H1 (cell line): ENCODE measurements at regions not wholly inside any gene's neighbourhood (a gene's known extent, or its start where the extent isn't known, plus 50 kb on each side); places are given as distances from the start of the nearest gene placed in this dataset.

Experiments used
- CTCF ChIA-PET: fragments of 300-600 bp; sonication (Branson Sonifier 250); formaldehyde crosslinking; loops from one replicate; lab custom pipeline; 2021; ENCODE audit not compliant: partially characterized antibody; lab: Charles Lee
- POLR2A ChIA-PET: fragments of 300-600 bp; sonication (Branson Sonifier 250); formaldehyde crosslinking; loops from one replicate; lab custom pipeline; 2021; ENCODE audit warnings: inconsistent platforms; ENCODE audit not compliant: partially characterized antibody; lab: Charles Lee
- DNase-seq, 2 experiments: peaks; one replicate each; pipeline versions ENCODE4 v3.0.0 to v3.0.0-alpha.2; 2010 to 2022; ENCODE audit warnings: low spot score in 2 of 2, low read depth in 1 of 2, mixed read lengths in 1 of 2
- FAIRE-seq: peaks from 2 replicates; lab custom pipeline; 2011; peaks lifted over from hg19 to GRCh38; lab: Jason Lieb, UNC
- H2AFZ ChIP-seq: 2 replicates; pipeline ENCODE4 v1.8.1; 2012; ENCODE audit warnings: low read length, inconsistent platforms
- H2AK5ac ChIP-seq: 2 replicates; pipeline ENCODE4 v1.6.1; 2013; ENCODE audit warnings: low read depth, low read length
- H2BK120ac ChIP-seq: replicated peaks from 2 replicates; pipeline ENCODE3; 2013; ENCODE audit warnings: low read depth, low read length, inconsistent platforms
- H2BK12ac ChIP-seq: 2 replicates; pipeline ENCODE4 v1.6.1; 2013; ENCODE audit warnings: low read depth, low read length
- H2BK15ac ChIP-seq: 2 replicates; pipeline ENCODE4 v1.6.1; 2013; ENCODE audit warnings: low read length
- H2BK20ac ChIP-seq: 2 replicates; pipeline ENCODE4 v1.6.1; 2013; ENCODE audit warnings: low read length
- H2BK5ac ChIP-seq: 2 replicates; pipeline ENCODE4 v1.6.1; 2013; ENCODE audit warnings: low read depth, low read length
- H3K14ac ChIP-seq: 2 replicates; pipeline ENCODE4 v1.6.1; 2013; ENCODE audit warnings: inconsistent platforms; ENCODE audit not compliant: insufficient read length
- H3K18ac ChIP-seq: 2 replicates; pipeline ENCODE4 v1.6.1; 2013; ENCODE audit warnings: low read length; ENCODE audit errors: extremely low read depth
- H3K23ac ChIP-seq: 2 replicates; pipeline ENCODE4 v1.6.1; 2013; ENCODE audit warnings: inconsistent platforms; ENCODE audit not compliant: insufficient read length
- H3K23me2 ChIP-seq: 2 replicates; pipeline ENCODE4 v1.6.1; 2013; ENCODE audit warnings: low read depth, low read length
- H3K27ac ChIP-seq: 2 replicates; pipeline ENCODE4 v1.6.1; 2011; ENCODE audit warnings: low read depth, low read length, inconsistent platforms
- H3K27me3 ChIP-seq, 4 experiments: replicated peaks in 1 of 4; 1 replicate in 1 of 4; 2 replicates in 3 of 4; pipeline versions ENCODE4 v1.6.1 to v1.8.1; 2011 to 2013; ENCODE audit warnings: low read length in 3 of 4, mild to moderate bottlenecking in 3 of 4, inconsistent platforms in 2 of 4, mixed read lengths in 2 of 4, moderate library complexity in 1 of 4; ENCODE audit not compliant: control insufficient read depth in 3 of 4, insufficient read depth in 3 of 4; ENCODE audit errors: extremely low read depth in 1 of 4
- H3K36me3 ChIP-seq, 4 experiments: 2 replicates each; pipeline versions ENCODE4 v1.6.1 to v1.8.1; 2011 to 2013; ENCODE audit warnings: mild to moderate bottlenecking in 4 of 4, low read length in 3 of 4, moderate library complexity in 2 of 4, control low read depth in 1 of 4, inconsistent platforms in 1 of 4; ENCODE audit not compliant: insufficient read depth in 4 of 4, control insufficient read depth in 2 of 4
- H3K4ac ChIP-seq: replicated peaks from 2 replicates; pipeline ENCODE3; 2013; ENCODE audit warnings: low read length, low read depth, mixed read lengths, inconsistent platforms; ENCODE audit not compliant: insufficient read length
- H3K4me1 ChIP-seq, 4 experiments: replicated peaks in 1 of 4; 1 replicate in 1 of 4; 2 replicates in 3 of 4; pipeline versions ENCODE4 v1.6.1 to v1.8.1; 2011 to 2013; ENCODE audit warnings: low read length in 3 of 4, inconsistent platforms in 2 of 4, mixed read lengths in 1 of 4; ENCODE audit not compliant: insufficient read depth in 4 of 4, control insufficient read depth in 3 of 4
- H3K4me2 ChIP-seq, 2 experiments: 2 replicates each; pipeline versions ENCODE4 v1.6.1 to v1.8.1; 2011 to 2013; ENCODE audit warnings: low read depth in 2 of 2, low read length in 2 of 2, control low read depth in 1 of 2, inconsistent platforms in 1 of 2, mild to moderate bottlenecking in 1 of 2; ENCODE audit not compliant: insufficient read depth in 1 of 2
- H3K4me3 ChIP-seq, 4 experiments: fragments of 200-600, 300-600 bp in 1 of 4; sonication (generic), shearing (Covaris generic), sonication (Bioruptor Twin) in 1 of 4; 2 replicates each; pipeline versions ENCODE4 v1.5.1 to v1.8.1; 2011 to 2016; ENCODE audit warnings: low read length in 4 of 4, low read depth in 3 of 4, control low read depth in 2 of 4, inconsistent platforms in 2 of 4, mild to moderate bottlenecking in 2 of 4, mixed read lengths in 1 of 4, moderate library complexity in 1 of 4; ENCODE audit not compliant: insufficient read depth in 2 of 4; ENCODE audit errors: extremely low read depth in 1 of 4
- H3K56ac ChIP-seq: replicated peaks from 2 replicates; pipeline ENCODE3; 2013; ENCODE audit warnings: low read depth, mild to moderate bottlenecking, mixed read lengths, low read length, inconsistent platforms; ENCODE audit not compliant: insufficient read length
- H3K79me1 ChIP-seq: 2 replicates; pipeline ENCODE4 v1.6.1; 2013; ENCODE audit warnings: low read depth, low read length, control low read depth
- H3K79me2 ChIP-seq, 2 experiments: 2 replicates each; pipeline versions ENCODE4 v1.6.1 to v1.8.1; 2012 to 2013; ENCODE audit warnings: low read length in 2 of 2, mild to moderate bottlenecking in 2 of 2, inconsistent platforms in 1 of 2; ENCODE audit not compliant: insufficient read depth in 2 of 2, control insufficient read depth in 1 of 2
- H3K9ac ChIP-seq, 4 experiments: replicated peaks in 1 of 4; 1 replicate in 1 of 4; 2 replicates in 3 of 4; pipeline versions ENCODE4 v1.6.1 to v1.8.1; 2011 to 2013; ENCODE audit warnings: low read depth in 3 of 4, low read length in 3 of 4, control low read depth in 2 of 4, mild to moderate bottlenecking in 2 of 4, moderate library complexity in 2 of 4, inconsistent platforms in 1 of 4; ENCODE audit errors: extremely low read depth in 1 of 4
- H3K9me3 ChIP-seq, 2 experiments: 2 replicates each; pipeline versions ENCODE4 v1.6.1 to v1.8.1; 2012 to 2013; ENCODE audit warnings: mild to moderate bottlenecking in 2 of 2, moderate library complexity in 2 of 2, control low read depth in 1 of 2, inconsistent platforms in 1 of 2, low read depth in 1 of 2, low read length in 1 of 2, mixed read lengths in 1 of 2; ENCODE audit not compliant: insufficient read depth in 2 of 2
- H4K20me1 ChIP-seq, 2 experiments: replicated peaks in 1 of 2; 2 replicates each; pipeline versions ENCODE3 to v1.8.1; 2011 to 2013; ENCODE audit warnings: inconsistent platforms in 2 of 2, low read length in 2 of 2, mild to moderate bottlenecking in 1 of 2; ENCODE audit not compliant: insufficient read depth in 2 of 2, control insufficient read depth in 1 of 2
- H4K5ac ChIP-seq: 2 replicates; pipeline ENCODE4 v1.6.1; 2013; ENCODE audit warnings: low read length, low read depth, mixed read lengths, inconsistent platforms; ENCODE audit not compliant: insufficient read length
- H4K8ac ChIP-seq: 2 replicates; pipeline ENCODE4 v1.8.0; 2013; ENCODE audit warnings: mild to moderate bottlenecking, moderate library complexity, low read length, inconsistent platforms; ENCODE audit not compliant: insufficient read depth; ENCODE audit errors: extremely low read depth
- H4K91ac ChIP-seq: replicated peaks from 2 replicates; pipeline ENCODE3; 2013; ENCODE audit warnings: low read length, mixed read lengths, inconsistent platforms; ENCODE audit not compliant: insufficient read length
- ATF2 ChIP-seq: IDR thresholded peaks from 2 replicates; pipeline ENCODE4 v1.6.1; 2012; ENCODE audit warnings: low read length, inconsistent platforms
- BACH1 ChIP-seq: IDR thresholded peaks from 2 replicates; pipeline ENCODE4 v1.6.1; 2012; ENCODE audit warnings: low read length, improper control_type of control experiment
- CHD1 ChIP-seq: IDR thresholded peaks from 2 replicates; pipeline ENCODE4 v1.6.1; 2012; ENCODE audit warnings: low read depth, low read length, improper control_type of control experiment
- FOSL1 ChIP-seq: IDR thresholded peaks from 2 replicates; pipeline ENCODE4 v1.6.1; 2011; ENCODE audit warnings: mild to moderate bottlenecking, low read depth, low read length, moderate library complexity; ENCODE audit not compliant: insufficient read depth
- NRF1 ChIP-seq: IDR thresholded peaks from 2 replicates; pipeline ENCODE4 v1.6.1; 2011; ENCODE audit warnings: mild to moderate bottlenecking, low read depth, low read length, improper control_type of control experiment
- SP2 ChIP-seq: IDR thresholded peaks from 2 replicates; pipeline ENCODE4 v1.6.1; 2012; ENCODE audit warnings: mild to moderate bottlenecking, low read length, inconsistent platforms
- ZNF274 ChIP-seq: IDR thresholded peaks from 2 replicates; pipeline ENCODE4 v1.7.0; 2012; ENCODE audit warnings: low read length, borderline replicate concordance; ENCODE audit errors: extremely low read depth
- WGBS, 2 experiments: shearing (Covaris generic) in 1 of 2; methylation state at CpG; one replicate each; pipeline versions ENCODE4 v1.1.6 to v1.1.7; 2013 to 2015; ENCODE audit warnings: low lambda C conversion rate in 2 of 2, mixed read lengths in 2 of 2, inconsistent platforms in 1 of 2, low coverage in 1 of 2, missing lambda C conversion rate in 1 of 2; ENCODE audit not compliant: insufficient replicate concordance in 2 of 2, insufficient coverage in 1 of 2, insufficient read length in 1 of 2; ENCODE audit errors: extremely low coverage in 1 of 2, missing lambda C conversion rate in 1 of 2; 5-methylcytosine and 5-hydroxymethylcytosine counted together

GRCh38 chr18:53859764-53860163, 364.7 kb downstream of the MBD2 start:
- CTCF ChIA-PET, result interaction anchor here (0.9 kb wide), 1 partner anchor 40 kb away, joined by 3 read pairs; no protein-coding TSS in a partner anchor
- Histone ChIP-seq H3K27ac (no peak overlapping the region), H3K4me2 (no peak overlapping the region), H4K91ac (no peak overlapping the region), H3K14ac (no peak overlapping the region), H2BK12ac (no peak overlapping the region), H3K36me3 (no peaks in the 10 kb centered on the region), H3K23ac (no peak overlapping the region), H2AFZ (no peak overlapping the region), H3K79me1 (no peaks in the 10 kb centered on the region), H2BK120ac (no peak overlapping the region), H3K9ac (no peak overlapping the region), H3K27me3 (no peaks in the 10 kb centered on the region), H3K56ac (no peak overlapping the region), H3K79me2 (no peaks in the 10 kb centered on the region), H2BK15ac (no peak overlapping the region), H3K18ac (no peak overlapping the region), H3K23me2 (no peaks in the 10 kb centered on the region; the same call in 1 of the 2 replicates), H4K8ac (no peak overlapping the region), H2BK5ac (no peak overlapping the region), H3K9me3 (no peaks in the 10 kb centered on the region), H2BK20ac (no peak overlapping the region), H4K5ac (no peak overlapping the region), H3K4ac (no peak overlapping the region), H2AK5ac (no peak overlapping the region), H3K4me1 (no peaks in the 10 kb centered on the region), H3K4me3 (no peak overlapping the region), H4K20me1 (no peaks in the 10 kb centered on the region)
- DNase-seq, result no peak
- 95% methylated on average over 1 of the region's 1 CpG; no CpG with 5 or more reads in 1 of the 2 experiments for WGBS, 2 experiments
- POLR2A ChIA-PET, result no interaction called here
- FAIRE-seq, result no peak
- TF ChIP-seq ATF2 (no peak), FOSL1 (no peak), NRF1 (no peak), CHD1 (no peak), BACH1 (no peak), ZNF274 (no peak), SP2 (no peak)
